Heart left ventricle (tissue), 16 donors: ENCODE measurements at regions not wholly inside any gene's neighbourhood (a gene's known extent, or its start where the extent isn't known, plus 50 kb on each side); places are given as distances from the start of the nearest gene placed in this dataset.

ENCODE experiments used
- ATAC-seq, 4 donors: fragments of 200-7000 bp; cut with Tn5 transposase; one replicate each; pipeline ENCODE4 v1.9.1; 2020 to 2022; ENCODE audit warnings: moderate library complexity in 4 of 4, mild to moderate bottlenecking in 3 of 4, moderate number of reproducible peaks in 1 of 4
- DNase-seq, 5 donors: peaks; one replicate each; pipeline ENCODE4 v3.0.0-alpha.2; 2020
- H3K27ac ChIP-seq, 12 donors: fragments of 200-600 bp; sonication (generic) in 4 of 12; one replicate each; pipeline versions ENCODE4 v1.5.0 to v1.8.0; 2016 to 2022; ENCODE audit warnings: mild to moderate bottlenecking in 2 of 12
- H3K27me3 ChIP-seq, 9 donors: fragments of 200-600 bp; sonication (generic) in 2 of 9; one replicate each; pipeline versions ENCODE4 v1.5.1 to v1.8.0; 2016 to 2022; ENCODE audit warnings: mild to moderate bottlenecking in 3 of 9
- H3K36me3 ChIP-seq, 9 donors: fragments of 200-600 bp; sonication (generic) in 2 of 9; one replicate each; pipeline versions ENCODE4 v1.5.0 to v1.8.0; 2018 to 2022; ENCODE audit warnings: mild to moderate bottlenecking in 2 of 9
- H3K4me1 ChIP-seq, 12 donors: fragments of 200-600 bp; sonication (generic) in 4 of 12; one replicate each; pipeline versions ENCODE4 v1.5.0 to v1.8.0; 2016 to 2022; ENCODE audit warnings: mild to moderate bottlenecking in 3 of 12
- H3K4me3 ChIP-seq, 12 donors: fragments of 200-600 bp; sonication (generic) in 4 of 12; one replicate each; pipeline versions ENCODE4 v1.5.0 to v1.8.0; 2017 to 2022; ENCODE audit warnings: mild to moderate bottlenecking in 9 of 12, moderate library complexity in 4 of 12
- H3K9me3 ChIP-seq, 12 donors: fragments of 200-600 bp; sonication (generic) in 4 of 12; one replicate each; pipeline versions ENCODE4 v1.5.0 to v1.8.0; 2016 to 2022; ENCODE audit warnings: mild to moderate bottlenecking in 1 of 12
- CTCF ChIP-seq, 12 donors: fragments of 200-600 bp; sonication (generic) in 4 of 12; IDR thresholded peaks; one replicate each; pipeline versions ENCODE4 v1.5.0 to v1.8.0; 2018 to 2022; ENCODE audit warnings: antibody characterized with exemption in 12 of 12, mild to moderate bottlenecking in 5 of 12
- POLR2A ChIP-seq, 2 donors: fragments of 450-650 bp; IDR thresholded peaks; one replicate each; pipeline ENCODE4 v1.6.1; 2017; ENCODE audit warnings: antibody characterized with exemption in 2 of 2, mild to moderate bottlenecking in 2 of 2, moderate library complexity in 2 of 2
- WGBS, 4 donors: extraction: QIAGEN DNeasy Blood & Tissue Kit in 2 of 4; methylation state at CpG; one replicate each; pipeline versions ENCODE4 v1.1.5 to v1.1.7; 2013 to 2018; 5-methylcytosine and 5-hydroxymethylcytosine counted together
- intact Hi-C, 10 donors: fragments of 100-400 bp; cut with DNase I; formaldehyde crosslinking; loops; one replicate each; pipeline versions ENCODE4 v1.11.1 to v1.14.2; 2022
- donor health status: ischemic (EF 13 %, LVEDD 7.1; RV severe dilation, severe dysfunction).
- donor health status: healthy with polysubstance abuse.
- donor health status: DM: no; HTN: yes; CAD: no.
- donor health status: DM: no; HTN: no; CAD: no.
- donor health status: ischemic (EF 25% LVEDD 6.9; RV normal size, moderate dysfunction).
- donor health status: ischemic (EF 25% LVEDD 5.7; RV mildly dilated, moderate dysfunction).
- donor health status: healthy.
- donor health status: DM: yes; HTN: yes; CAD: no.
- donor health status: ischemic (EF 35%, LVEDD 5.7; RV mildly dilated, moderate dysfunction).
- donor health status: nonischemic (EF 11% LVEDD 7.7; RV severe dilation, severe dysfunction).
- donor health status: DM: yes; HTN: yes; CAD: no.
- donor health status: PGD.
- donor health status: ischemic (EF 29% LVEDD 5.4; RV normal size, mild dysfunction).
- donor health status: nonischemic (EF 23%, LVEDD 6.1; RV moderate dilation, normal function).

GRCh38 chr7:131131012-131131745 is 196.5 kb upstream of the MKLN1 start:
- 96% methylated on average over 6 of the region's 6 CpGs for WGBS, 4 donors
- no peaks in the 10 kb centered on the region for H3K27me3 ChIP-seq

GRCh38 chr7:131131746-131132431 is 195.8 kb upstream of the MKLN1 start:
- intact Hi-C loops: no loop called here
- no peaks in the 10 kb centered on the region for H3K4me1 ChIP-seq
- no peak for DNase-seq
- TF ChIP-seq POLR2A (IDR thresholded peaks at IDR 0.05) (no peak), CTCF (IDR thresholded peaks at IDR 0.05) (no peak)
- H3K9me3 ChIP-seq: no peaks in the 10 kb centered on the region
- H3K36me3 ChIP-seq: no peaks in the 10 kb centered on the region
- no peaks in the 10 kb centered on the region for H3K27me3 ChIP-seq
- no peak overlapping the region for H3K4me3 ChIP-seq
- no peak overlapping the region for H3K27ac ChIP-seq
- ATAC-seq: no peak
- WGBS, 4 donors: 86 to 92% (median 90%) methylated on average over 3 of the region's 3 CpGs

More at GRCh38 chr7:131131012-131131745, 196.5 kb upstream of the MKLN1 start:
- ATAC-seq: no peak
- Histone ChIP-seq H3K36me3 (no peaks in the 10 kb centered on the region), H3K4me3 (no peak overlapping the region), H3K4me1 (no peaks in the 10 kb centered on the region), H3K27ac (no peak overlapping the region), H3K9me3 (no peaks in the 10 kb centered on the region)
- intact Hi-C loops: no loop called here
- TF ChIP-seq CTCF (IDR thresholded peaks at IDR 0.05) (no peak), POLR2A (IDR thresholded peaks at IDR 0.05) (no peak)
- DNase-seq: no peak

- intact Hi-C loops: no loop called here
- no peak for ATAC-seq
Observed at GRCh38 chr7:131139462-131139861, 188.2 kb upstream of the MKLN1 start.

More at GRCh38 chr7:131139462-131139861, 188.2 kb upstream of the MKLN1 start:
- no peak for TF ChIP-seq POLR2A (IDR thresholded peaks at IDR 0.05)
- no peak for TF ChIP-seq CTCF (IDR thresholded peaks at IDR 0.05)
- Histone ChIP-seq H3K27me3 (no peaks in the 10 kb centered on the region), H3K27ac (no peak overlapping the region), H3K9me3 (no peaks in the 10 kb centered on the region), H3K36me3 (no peaks in the 10 kb centered on the region), H3K4me3 (no peak overlapping the region), H3K4me1 (no peaks in the 10 kb centered on the region)
- no peak for DNase-seq
